NCI-H510A (cell line): ENCODE measurements at regions not wholly inside any gene's neighbourhood (a gene's known extent, or its start where the extent isn't known, plus 50 kb on each side); places are given as distances from the start of the nearest gene placed in this dataset.
"Not testable (repeated sequence)": the region's sequence is repeated elsewhere in the genome, so short reads cannot be mapped to it uniquely, and the experiment has no call there.

Source experiments
- DNase-seq: peaks from one replicate; lab custom pipeline; 2025; lab: John Stamatoyannopoulos, UW

GRCh38 chr10:63003816-63004453 lies 129.2 kb upstream of the NRBF2 start:
- no peak for DNase-seq

- DNase-seq: no peak
Measured at GRCh38 chr10:62996925-62997324, 136.2 kb upstream of the NRBF2 start.

- no peak for DNase-seq
Measured at GRCh38 chr10:62996516-62996915, 136.6 kb upstream of the NRBF2 start.

GRCh38 chr10:62993121-62993520 lies 140.0 kb upstream of the NRBF2 start:
- DNase-seq: no peak

GRCh38 chr10:62992145-62992721 lies 140.9 kb upstream of the NRBF2 start:
- DNase-seq: no peak

GRCh38 chr10:62990126-62990525 lies 143.0 kb upstream of the NRBF2 start:
- DNase-seq: no peak

- no peak for DNase-seq
Measured at GRCh38 chr10:62985807-62986600, 147.1 kb upstream of the NRBF2 start.

- DNase-seq: no peak
Measured at GRCh38 chr10:62981096-62981495, 152.0 kb upstream of the NRBF2 start.

- DNase-seq: no peak
Measured at GRCh38 chr10:62980687-62981086, 152.4 kb upstream of the NRBF2 start.

GRCh38 chr10:62979921-62980320 lies 153.2 kb upstream of the NRBF2 start:
- no peak for DNase-seq

GRCh38 chr10:62978482-62978881 lies 154.6 kb upstream of the NRBF2 start:
- no peak for DNase-seq

- not testable (repeated sequence) for DNase-seq
Measured at GRCh38 chr10:62974795-62975194, 158.3 kb upstream of the NRBF2 start.

GRCh38 chr10:62972103-62972502 lies 155.9 kb upstream of the EGR2 start:
- no peak for DNase-seq

GRCh38 chr10:62964026-62964425 lies 147.9 kb upstream of the EGR2 start:
- no peak for DNase-seq

- no peak for DNase-seq
Measured at GRCh38 chr10:62961951-62962523, 145.9 kb upstream of the EGR2 start.

GRCh38 chr10:62960416-62960815 lies 144.2 kb upstream of the EGR2 start:
- no peak for DNase-seq

GRCh38 chr10:62959553-62959952 lies 143.4 kb upstream of the EGR2 start:
- no peak for DNase-seq

- no peak for DNase-seq
Measured at GRCh38 chr10:62958980-62959379, 142.8 kb upstream of the EGR2 start.

GRCh38 chr10:62946278-62946677 lies 130.1 kb upstream of the EGR2 start:
- no peak for DNase-seq

- DNase-seq: no peak
Measured at GRCh38 chr10:62939698-62940097, 123.5 kb upstream of the EGR2 start.

- no peak for DNase-seq
Measured at GRCh38 chr10:62938672-62939071, 122.5 kb upstream of the EGR2 start.

GRCh38 chr10:62937674-62938073 lies 121.5 kb upstream of the EGR2 start:
- no peak for DNase-seq

- DNase-seq: no peak
Measured at GRCh38 chr10:62935022-62935421, 118.9 kb upstream of the EGR2 start.
